SK-N-SH (cell line): ENCODE measurements at regions not wholly inside any gene's neighbourhood (a gene's known extent, or its start where the extent isn't known, plus 50 kb on each side); places are given as distances from the start of the nearest gene placed in this dataset.

ENCODE experiments used
- CHD2 ChIP-seq: fragments of 150-350 bp; IDR thresholded peaks from 2 replicates; pipeline ENCODE4 v1.6.1; 2018; ENCODE audit warnings: low read length; ENCODE audit not compliant: partially characterized antibody
- CTCF ChIP-seq: fragments of 200-600 bp; sonication (generic); IDR thresholded peaks from 2 replicates; pipeline ENCODE4 v1.6.1; 2017; ENCODE audit warnings: antibody characterized with exemption, mild to moderate bottlenecking, moderate library complexity
- GABPA ChIP-seq: IDR thresholded peaks from 2 replicates; pipeline ENCODE4 v1.4.0; 2012; ENCODE audit warnings: low read depth, mild to moderate bottlenecking
- JUND ChIP-seq: IDR thresholded peaks from 2 replicates; pipeline ENCODE4 v1.4.0; 2012
- MEF2A ChIP-seq: IDR thresholded peaks from 2 replicates; pipeline ENCODE4 v1.4.0; 2012; ENCODE audit warnings: low read depth, borderline replicate concordance
- POLR2AphosphoS5 ChIP-seq: IDR thresholded peaks from 2 replicates; pipeline ENCODE4 v1.6.1; 2012; ENCODE audit warnings: low read depth, low read length
- RAD21 ChIP-seq: IDR thresholded peaks from 2 replicates; pipeline ENCODE4 v1.6.1; 2012; ENCODE audit warnings: mild to moderate bottlenecking, low read length
- RFX5 ChIP-seq: IDR thresholded peaks from 2 replicates; pipeline ENCODE4 v1.6.1; 2012; ENCODE audit warnings: mild to moderate bottlenecking, improper control_type of control experiment, low read length
- TCF12 ChIP-seq: IDR thresholded peaks from 2 replicates; pipeline ENCODE4 v1.4.0; 2012
- USF2 ChIP-seq: fragments of 150-350 bp; IDR thresholded peaks from 2 replicates; pipeline ENCODE4 v1.6.1; 2017; ENCODE audit warnings: antibody characterized with exemption, low read length, low read depth, borderline replicate concordance
- YY1 ChIP-seq: IDR thresholded peaks from 2 replicates; pipeline ENCODE4 v1.4.0; 2012; ENCODE audit warnings: low read depth, mild to moderate bottlenecking
- TF ChIP-seq, protein P1 (sequence below): IDR thresholded peaks from 2 replicates; pipeline ENCODE4 v1.6.1; 2012; ENCODE audit warnings: mild to moderate bottlenecking, low read depth, low read length, moderate library complexity

DNA sequence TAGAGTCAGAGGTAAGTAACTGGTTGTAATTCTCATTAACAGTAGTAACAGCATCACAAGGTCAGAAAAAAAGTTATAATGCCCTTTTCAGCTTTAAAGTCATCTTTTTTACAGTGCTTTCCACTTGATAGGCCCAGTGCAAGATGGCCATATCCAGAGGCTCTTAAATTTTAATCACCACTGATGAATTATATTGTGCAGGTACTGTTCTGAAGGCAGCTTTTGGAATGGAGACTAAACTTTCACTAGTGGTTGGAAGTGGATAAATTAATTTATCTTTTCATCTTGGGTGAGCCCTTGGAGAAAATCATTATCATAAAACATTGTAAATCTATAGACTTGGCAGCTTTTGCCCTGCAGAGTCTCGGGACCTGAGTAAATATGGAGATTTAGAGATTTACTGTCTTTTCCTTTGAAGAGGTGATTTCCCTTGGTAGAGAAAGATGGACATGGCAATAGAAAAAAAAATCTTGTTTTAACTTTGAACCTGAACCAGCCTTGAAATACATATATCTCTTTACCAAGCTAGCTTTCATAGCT, 969.1 kb upstream of the NOVA1 start:
- TF ChIP-seq POLR2AphosphoS5, result no peak
- no peak for TF ChIP-seq TCF12
- TF ChIP-seq RAD21, result no peak
- no peak for TF ChIP-seq CTCF
- no peak for TF ChIP-seq MEF2A
- TF ChIP-seq GABPA, result no peak
- TF ChIP-seq YY1, result no peak
- TF ChIP-seq, protein P1, sequence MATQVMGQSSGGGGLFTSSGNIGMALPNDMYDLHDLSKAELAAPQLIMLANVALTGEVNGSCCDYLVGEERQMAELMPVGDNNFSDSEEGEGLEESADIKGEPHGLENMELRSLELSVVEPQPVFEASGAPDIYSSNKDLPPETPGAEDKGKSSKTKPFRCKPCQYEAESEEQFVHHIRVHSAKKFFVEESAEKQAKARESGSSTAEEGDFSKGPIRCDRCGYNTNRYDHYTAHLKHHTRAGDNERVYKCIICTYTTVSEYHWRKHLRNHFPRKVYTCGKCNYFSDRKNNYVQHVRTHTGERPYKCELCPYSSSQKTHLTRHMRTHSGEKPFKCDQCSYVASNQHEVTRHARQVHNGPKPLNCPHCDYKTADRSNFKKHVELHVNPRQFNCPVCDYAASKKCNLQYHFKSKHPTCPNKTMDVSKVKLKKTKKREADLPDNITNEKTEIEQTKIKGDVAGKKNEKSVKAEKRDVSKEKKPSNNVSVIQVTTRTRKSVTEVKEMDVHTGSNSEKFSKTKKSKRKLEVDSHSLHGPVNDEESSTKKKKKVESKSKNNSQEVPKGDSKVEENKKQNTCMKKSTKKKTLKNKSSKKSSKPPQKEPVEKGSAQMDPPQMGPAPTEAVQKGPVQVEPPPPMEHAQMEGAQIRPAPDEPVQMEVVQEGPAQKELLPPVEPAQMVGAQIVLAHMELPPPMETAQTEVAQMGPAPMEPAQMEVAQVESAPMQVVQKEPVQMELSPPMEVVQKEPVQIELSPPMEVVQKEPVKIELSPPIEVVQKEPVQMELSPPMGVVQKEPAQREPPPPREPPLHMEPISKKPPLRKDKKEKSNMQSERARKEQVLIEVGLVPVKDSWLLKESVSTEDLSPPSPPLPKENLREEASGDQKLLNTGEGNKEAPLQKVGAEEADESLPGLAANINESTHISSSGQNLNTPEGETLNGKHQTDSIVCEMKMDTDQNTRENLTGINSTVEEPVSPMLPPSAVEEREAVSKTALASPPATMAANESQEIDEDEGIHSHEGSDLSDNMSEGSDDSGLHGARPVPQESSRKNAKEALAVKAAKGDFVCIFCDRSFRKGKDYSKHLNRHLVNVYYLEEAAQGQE, result no peak
- TF ChIP-seq RFX5, result no peak
- no peak for TF ChIP-seq JUND
- no peak for TF ChIP-seq USF2
- TF ChIP-seq CHD2, result no peak
